HG03565 (cell line): ENCODE measurements at regions not wholly inside any gene's neighbourhood (a gene's known extent, or its start where the extent isn't known, plus 50 kb on each side); places are given as distances from the start of the nearest gene placed in this dataset.

ENCODE experiments used
- ATAC-seq: cut with Tn5 transposase; IDR thresholded peaks from one replicate; pipeline ENCODE4 v1.9.1; 2021; ENCODE audit warnings: mild to moderate bottlenecking, moderate library complexity; ENCODE audit not compliant: unreplicated experiment

- no peak for ATAC-seq
These were observed 60.0 kb downstream of the NRN1 start for GRCh38 chr6:5946701-5947100.

GRCh38 chr6:5946181-5946580, 60.5 kb downstream of the NRN1 start:
- ATAC-seq: no peak

- no peak for ATAC-seq
These were observed 63.1 kb downstream of the NRN1 start for GRCh38 chr6:5943591-5943990.

GRCh38 chr6:5942591-5942990, 64.1 kb downstream of the NRN1 start:
- no peak for ATAC-seq

- ATAC-seq: no peak
These were observed 65.5 kb downstream of the NRN1 start for GRCh38 chr6:5941188-5941587.

- ATAC-seq: no peak
These were observed 67.8 kb downstream of the NRN1 start for GRCh38 chr6:5938934-5939333.

- no peak for ATAC-seq
These were observed 68.6 kb downstream of the NRN1 start for GRCh38 chr6:5937936-5938706.

- ATAC-seq: no peak
These were observed 69.4 kb downstream of the NRN1 start for GRCh38 chr6:5937169-5937909.

- ATAC-seq: no peak
These were observed 70.1 kb downstream of the NRN1 start for GRCh38 chr6:5936631-5937030.

- ATAC-seq: no peak
These were observed 70.6 kb downstream of the NRN1 start for GRCh38 chr6:5936140-5936539.

GRCh38 chr6:5930968-5931367, 75.8 kb downstream of the NRN1 start:
- ATAC-seq: no peak

- ATAC-seq: no peak
These were observed 76.5 kb downstream of the NRN1 start for GRCh38 chr6:5930143-5930770.

- no peak for ATAC-seq
These were observed 82.9 kb downstream of the NRN1 start for GRCh38 chr6:5923840-5924239.

GRCh38 chr6:5922230-5922629, 84.5 kb downstream of the NRN1 start:
- no peak for ATAC-seq

- no peak for ATAC-seq
These were observed 97.0 kb downstream of the NRN1 start for GRCh38 chr6:5909721-5910120.

GRCh38 chr6:5906842-5907241, 99.9 kb downstream of the NRN1 start:
- ATAC-seq: no peak

- no peak for ATAC-seq
These were observed 100.4 kb downstream of the NRN1 start for GRCh38 chr6:5906340-5906670.

- ATAC-seq: no peak
These were observed 101.0 kb downstream of the NRN1 start for GRCh38 chr6:5905431-5906339.

GRCh38 chr6:5904532-5904931, 102.2 kb downstream of the NRN1 start:
- ATAC-seq: no peak

GRCh38 chr6:5899216-5900045, 107.3 kb downstream of the NRN1 start:
- ATAC-seq: no peak
